ENCODE measurements at regions not wholly inside any gene's neighbourhood (a gene's known extent, or its start where the extent isn't known, plus 50 kb on each side); places are given as distances from the start of the nearest gene placed in this dataset.
A peak's percentile ranks its signal among the peaks of the same experiment; 100 is the strongest.

DNA sequence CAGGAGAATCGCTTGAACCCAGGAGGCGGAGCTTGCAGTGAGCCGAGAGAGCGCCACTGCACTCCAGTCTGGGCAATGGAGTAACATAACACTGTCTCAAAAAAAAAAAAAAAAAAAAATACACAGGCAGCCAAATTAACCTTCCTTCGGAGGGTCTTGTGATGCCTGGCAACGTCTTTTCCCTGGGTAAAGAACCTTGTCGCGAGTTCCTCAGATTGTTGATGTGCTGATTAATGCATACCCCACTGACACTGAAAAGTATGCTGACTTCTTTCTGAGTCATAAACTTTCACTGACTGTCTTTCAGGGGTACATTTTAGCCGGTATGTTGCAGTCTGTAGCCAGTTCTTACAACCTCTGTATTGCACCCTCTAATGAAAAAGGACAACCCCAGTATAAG is 95.1 kb upstream of the SOD1 start:
- no peak for DNase-seq

DNA sequence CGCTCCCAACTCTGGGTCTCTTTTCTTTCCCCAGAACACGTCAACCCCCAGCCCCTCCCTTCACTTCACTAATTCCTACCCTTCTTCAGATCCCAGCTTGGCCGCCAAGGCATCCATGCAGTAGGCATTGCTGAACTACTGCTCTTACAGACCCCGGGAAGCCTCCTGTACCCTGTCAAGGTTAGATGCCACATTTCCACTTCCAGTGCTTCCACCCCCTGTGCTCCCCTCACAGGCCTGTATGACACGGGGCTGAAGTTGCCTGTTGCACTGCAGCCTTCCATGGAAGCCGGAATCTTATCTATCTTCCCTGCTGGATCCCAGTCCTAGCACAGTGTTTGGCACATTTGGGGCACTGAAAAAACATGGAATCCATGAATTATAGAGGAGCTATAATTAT is 99.0 kb upstream of the SOD1 start:
- DNase-seq: no peak

DNA sequence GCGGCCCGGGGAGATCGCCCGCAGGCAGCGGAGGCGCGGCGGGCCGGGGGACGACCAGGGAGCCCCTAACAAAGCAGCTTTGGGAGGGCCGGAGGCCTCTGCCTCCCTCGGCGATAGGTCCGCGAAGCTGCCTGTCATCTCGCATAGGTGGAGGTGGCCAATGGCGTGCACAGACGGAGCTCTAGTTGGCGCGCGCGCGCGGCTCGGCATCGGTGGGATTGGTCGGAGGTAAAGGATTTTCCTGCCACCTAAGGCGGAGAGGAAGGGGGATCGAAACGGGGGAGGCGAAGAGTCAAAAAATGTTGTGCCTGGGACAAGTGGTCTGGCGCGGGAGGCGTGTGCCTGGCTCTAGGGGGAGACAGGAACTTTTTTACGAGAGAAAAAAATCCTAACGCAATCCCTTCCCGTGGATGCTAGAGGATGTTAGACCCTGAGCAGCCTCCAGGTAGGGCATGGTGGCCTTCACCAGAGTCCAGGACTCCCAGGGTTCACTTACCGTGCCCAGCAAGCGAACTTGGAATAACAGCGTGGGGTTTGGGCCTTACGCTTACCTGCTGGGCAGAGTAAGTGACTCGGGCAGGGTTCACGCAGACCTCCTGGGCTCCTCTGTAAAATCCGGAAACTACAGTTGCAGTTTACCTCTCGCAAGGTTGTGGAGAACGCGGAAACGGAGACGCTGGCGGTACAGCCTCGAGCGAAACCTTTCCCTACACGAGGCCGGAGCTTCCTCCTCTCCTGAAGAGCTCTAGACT is 99.9 kb upstream of the SOD1 start:
- peak; percentile 55 for DNase-seq

- peak; percentile 79 for DNase-seq
These were observed 100.5 kb upstream of the SOD1 start for GRCh38 chr21:31558962-31559367.

- DNase-seq: no peak
These were observed 101.1 kb upstream of the SOD1 start for GRCh38 chr21:31558189-31558961.

GRCh38 chr21:31557421-31558188 is 101.9 kb upstream of the SOD1 start:
- DNase-seq: no peak

GRCh38 chr21:31556662-31557061 is 102.8 kb upstream of the SOD1 start:
- no peak for DNase-seq

GRCh38 chr21:31555741-31556191 is 103.7 kb upstream of the SOD1 start:
- no peak for DNase-seq

- peak; percentile 16 for DNase-seq
These were observed 104.9 kb upstream of the SOD1 start for GRCh38 chr21:31554511-31555022.

- no peak for DNase-seq
These were observed 105.6 kb upstream of the SOD1 start for GRCh38 chr21:31553926-31554325.

- no peak for DNase-seq
These were observed 106.0 kb upstream of the SOD1 start for GRCh38 chr21:31553461-31553860.

DNA sequence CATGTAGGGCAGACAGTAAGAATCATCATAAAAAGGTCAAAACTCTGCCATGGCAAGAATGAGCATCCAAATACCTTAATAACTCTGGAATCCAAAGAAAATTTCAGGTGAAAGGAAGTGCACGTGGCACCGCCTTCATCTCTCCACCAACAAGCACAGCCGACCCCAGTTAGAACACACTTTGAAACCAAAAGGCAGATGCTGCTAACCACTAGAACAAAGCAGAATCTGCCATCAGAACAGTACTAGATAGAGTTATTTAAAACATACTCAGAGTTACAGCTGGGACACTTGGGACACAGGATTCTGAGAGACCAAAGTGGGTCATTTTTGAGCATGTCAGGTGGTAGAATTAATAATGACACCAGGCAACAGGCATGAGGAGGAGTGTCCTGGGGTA is 106.7 kb upstream of the SOD1 start:
- DNase-seq: no peak

- DNase-seq: no peak
These were observed 109.4 kb upstream of the SOD1 start for GRCh38 chr21:31550070-31550469.

GRCh38 chr21:31548688-31549087 is 110.8 kb upstream of the SOD1 start:
- DNase-seq: no peak

- no peak for DNase-seq
These were observed 112.9 kb upstream of the SOD1 start for GRCh38 chr21:31546443-31547170.

DNA sequence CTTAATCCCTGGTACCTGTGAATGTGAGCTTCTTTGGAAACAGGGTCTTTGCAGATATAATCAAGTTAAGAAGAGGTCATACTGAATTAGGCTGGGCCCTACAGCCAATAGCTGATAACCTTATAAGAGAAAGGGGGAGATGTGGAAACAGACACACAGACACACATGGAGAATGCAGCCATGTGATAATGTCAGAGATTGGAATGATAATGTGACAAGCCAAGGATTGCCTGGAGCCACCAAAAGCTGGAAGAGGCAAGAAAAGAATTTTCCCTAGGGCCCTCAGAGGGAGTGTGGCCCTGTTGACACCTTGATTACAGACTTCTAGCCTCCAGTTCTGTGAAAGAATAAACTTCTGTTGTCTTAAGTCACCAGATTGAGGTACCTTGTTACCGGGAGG is 114.5 kb upstream of the SOD1 start:
- no peak for DNase-seq

- no peak for DNase-seq
These were observed 116.3 kb upstream of the SOD1 start for GRCh38 chr21:31543191-31543590.

GRCh38 chr21:31538816-31539215 is 120.7 kb upstream of the SOD1 start:
- no peak for DNase-seq

DNA sequence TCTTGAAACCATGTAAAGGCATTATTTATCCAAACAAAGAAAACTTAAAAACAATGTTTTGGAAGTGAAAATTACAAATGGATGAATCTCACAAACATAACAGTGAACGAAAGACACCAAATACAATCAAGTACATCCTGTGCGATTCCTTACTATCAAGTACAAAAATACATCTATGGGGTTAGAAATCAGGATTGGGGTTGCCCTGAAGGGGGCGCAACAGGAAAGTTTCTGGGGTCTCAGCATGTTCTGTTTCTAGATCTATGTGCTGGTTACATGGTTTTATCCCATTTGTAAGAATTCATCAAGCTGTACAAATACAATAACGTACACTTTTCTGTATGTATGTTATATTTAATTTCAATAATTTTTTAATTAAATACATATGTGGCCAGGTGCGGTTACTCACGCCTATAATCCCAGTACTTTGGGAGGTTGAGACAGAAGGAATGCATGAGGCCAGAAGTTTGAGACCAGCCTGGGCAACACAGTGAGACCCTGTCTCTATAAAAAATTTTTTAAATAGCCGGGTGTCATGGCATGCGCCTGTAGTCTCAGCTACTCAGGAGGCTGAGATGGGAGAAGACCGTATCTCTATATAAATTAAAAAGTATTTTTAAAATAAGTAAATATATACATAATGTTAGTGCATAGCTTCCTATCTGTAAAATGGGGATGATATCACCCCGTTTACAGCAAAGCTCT is 121.5 kb upstream of the SOD1 start:
- no peak for DNase-seq

- no peak for DNase-seq
These were observed 123.4 kb upstream of the SOD1 start for GRCh38 chr21:31536138-31536537.

DNA sequence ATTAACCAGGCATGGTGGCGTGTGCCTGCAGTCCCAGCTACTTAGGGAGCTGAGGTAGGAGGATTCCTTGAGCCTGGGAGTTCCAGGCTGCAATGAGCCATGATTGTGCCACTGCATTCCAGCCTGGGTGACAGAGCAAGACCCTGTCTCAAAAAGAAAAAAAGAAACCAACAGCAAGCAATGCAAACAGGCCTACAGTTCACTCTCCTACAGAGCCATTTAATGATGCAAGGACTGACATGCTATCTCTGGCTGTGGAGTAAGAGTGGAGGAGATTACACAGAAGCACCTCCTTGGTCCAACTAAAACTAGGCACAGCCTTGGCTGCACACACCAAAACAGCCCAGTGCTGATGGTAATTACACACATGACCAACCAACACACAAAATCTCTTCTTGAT is 127.5 kb upstream of the SOD1 start:
- no peak for DNase-seq
